NCI-H524 (cell line): ENCODE measurements at regions not wholly inside any gene's neighbourhood (a gene's known extent, or its start where the extent isn't known, plus 50 kb on each side); places are given as distances from the start of the nearest gene placed in this dataset.
"Not testable (repeated sequence)": the region's sequence is repeated elsewhere in the genome, so short reads cannot be mapped to it uniquely, and the experiment has no call there.

ENCODE experiments used
- DNase-seq, 2 experiments: peaks; one replicate each; lab custom pipeline; 2025; lab: John Stamatoyannopoulos, UW

GRCh38 chr11:127965939-127966668 is 621.3 kb downstream of the ETS1 start:
- DNase-seq: no peak

GRCh38 chr11:127962416-127962815 is 624.9 kb downstream of the ETS1 start:
- no peak for DNase-seq

GRCh38 chr11:127950162-127950561 is 637.2 kb downstream of the ETS1 start:
- no peak for DNase-seq

- no peak for DNase-seq
Observed at GRCh38 chr11:127943763-127944162, 643.6 kb downstream of the ETS1 start.

- no peak for DNase-seq
Observed at GRCh38 chr11:127943152-127943551, 644.2 kb downstream of the ETS1 start.

- DNase-seq: not testable (repeated sequence)
Observed at GRCh38 chr11:127941554-127941953, 645.8 kb downstream of the ETS1 start.

GRCh38 chr11:127939000-127939399 is 648.4 kb downstream of the ETS1 start:
- DNase-seq: no peak

GRCh38 chr11:127935081-127935480 is 652.3 kb downstream of the ETS1 start:
- DNase-seq: no peak

GRCh38 chr11:127933961-127934360 is 653.4 kb downstream of the ETS1 start:
- not testable (repeated sequence) for DNase-seq

GRCh38 chr11:127931803-127932202 is 655.6 kb downstream of the ETS1 start:
- DNase-seq: no peak

GRCh38 chr11:127926721-127927120 is 660.6 kb downstream of the ETS1 start:
- DNase-seq: no peak

- no peak for DNase-seq
Observed at GRCh38 chr11:127925475-127925874, 661.9 kb downstream of the ETS1 start.

- DNase-seq: no peak
Observed at GRCh38 chr11:127919206-127920000, 668.0 kb downstream of the ETS1 start.

GRCh38 chr11:127902382-127902781 is 685.0 kb downstream of the ETS1 start:
- DNase-seq: no peak

- no peak for DNase-seq
Observed at GRCh38 chr11:127898422-127899365, 688.7 kb downstream of the ETS1 start.

- DNase-seq: no peak
Observed at GRCh38 chr11:127895776-127896175, 691.6 kb downstream of the ETS1 start.

- no peak for DNase-seq
Observed at GRCh38 chr11:127894316-127894715, 693.0 kb downstream of the ETS1 start.

GRCh38 chr11:127890030-127890615 is 697.2 kb downstream of the ETS1 start:
- no peak for DNase-seq

- DNase-seq: no peak
Observed at GRCh38 chr11:127888386-127888785, 699.0 kb downstream of the ETS1 start.

- no peak for DNase-seq
Observed at GRCh38 chr11:127875131-127875530, 712.2 kb downstream of the ETS1 start.

GRCh38 chr11:127873478-127873877 is 713.9 kb downstream of the ETS1 start:
- no peak for DNase-seq

GRCh38 chr11:127866109-127866508 is 721.2 kb downstream of the ETS1 start:
- no peak for DNase-seq
